Endothelial cell of umbilical vein (primary cell): ENCODE measurements at regions not wholly inside any gene's neighbourhood (a gene's known extent, or its start where the extent isn't known, plus 50 kb on each side); places are given as distances from the start of the nearest gene placed in this dataset.

Source experiments
- BruUV-seq: library from RNA; stranded (reverse); fragments of 400-500 nt; replicated peaks from 2 replicates; lab custom pipeline; 2021; lab: Mats Ljungman, UMichigan
- CTCF ChIA-PET: fragments of 300-600, 350-600 bp; sonication (Branson Sonifier 250); formaldehyde crosslinking; loops from one replicate; lab custom pipeline; 2021; ENCODE audit warnings: antibody characterized with exemption, inconsistent platforms; lab: Charles Lee
- POLR2A ChIA-PET: fragments of 300-600, 350-600 bp; sonication (Branson Sonifier 250); formaldehyde crosslinking; loops from one replicate; lab custom pipeline; 2021; ENCODE audit warnings: antibody characterized with exemption, inconsistent platforms; lab: Charles Lee
- DNase-seq: peaks from one replicate; pipeline ENCODE4 v3.0.0-alpha.2; 2011; ENCODE audit warnings: low read depth, low spot score
- FAIRE-seq: peaks from 2 replicates; lab custom pipeline; 2011; peaks lifted over from hg19 to GRCh38; lab: Jason Lieb, UNC
- H2AFZ ChIP-seq: 2 replicates; pipeline ENCODE4 v1.6.0; 2012; ENCODE audit warnings: low read depth, low read length, control low read depth, inconsistent platforms
- H3K27ac ChIP-seq: 2 replicates; pipeline ENCODE4 v1.5.1; 2011; ENCODE audit warnings: low read depth, mild to moderate bottlenecking, control low read depth, low read length, moderate library complexity; ENCODE audit not compliant: insufficient read depth
- H3K27me3 ChIP-seq, 2 experiments: 2 replicates each; pipeline versions ENCODE4 v1.6.0 to v1.6.1; 2011; ENCODE audit warnings: low read length in 2 of 2, mixed read lengths in 1 of 2; ENCODE audit not compliant: control insufficient read depth in 2 of 2, insufficient read depth in 2 of 2
- H3K36me3 ChIP-seq, 2 experiments: 2 replicates in 1 of 2; 3 replicates in 1 of 2; pipeline ENCODE4 v1.5.1; 2011; ENCODE audit warnings: low read length in 2 of 2, mild to moderate bottlenecking in 1 of 2, moderate library complexity in 1 of 2; ENCODE audit not compliant: control insufficient read depth in 2 of 2, insufficient read depth in 2 of 2; ENCODE audit errors: extremely low read depth in 1 of 2
- H3K4me1 ChIP-seq: 3 replicates; pipeline ENCODE4 v1.5.1; 2011; ENCODE audit warnings: mild to moderate bottlenecking, low read length; ENCODE audit not compliant: control insufficient read depth, insufficient read depth; ENCODE audit errors: extremely low read depth
- H3K4me2 ChIP-seq: 2 replicates; pipeline ENCODE4 v1.6.1; 2011; ENCODE audit warnings: low read length, control low read depth, mixed read lengths; ENCODE audit not compliant: insufficient read depth
- H3K4me3 ChIP-seq, 3 experiments: fragments of 200-600 bp in 1 of 3; sonication (generic), shearing (Covaris generic) in 1 of 3; replicated peaks in 1 of 3; 2 replicates each; pipeline ENCODE4 v1.5.1; 2011 to 2016; ENCODE audit warnings: control low read depth in 3 of 3, low read length in 3 of 3, mild to moderate bottlenecking in 2 of 3, inconsistent platforms in 1 of 3, low read depth in 1 of 3, moderate library complexity in 1 of 3; ENCODE audit not compliant: insufficient read depth in 1 of 3
- H3K79me2 ChIP-seq: 2 replicates; pipeline ENCODE4 v1.6.0; 2012; ENCODE audit warnings: low read length, inconsistent platforms; ENCODE audit not compliant: control insufficient read depth, insufficient read depth
- H3K9ac ChIP-seq: replicated peaks from 2 replicates; pipeline ENCODE3; 2011; ENCODE audit warnings: low read length, control low read depth; ENCODE audit not compliant: insufficient read depth; ENCODE audit errors: extremely low read depth
- H3K9me1 ChIP-seq: replicated peaks from 3 replicates; pipeline ENCODE4 v1.6.0; 2011; ENCODE audit warnings: mild to moderate bottlenecking, low read length; ENCODE audit not compliant: control insufficient read depth, insufficient read depth; ENCODE audit errors: extremely low read depth
- H3K9me3 ChIP-seq: replicated peaks from 2 replicates; pipeline ENCODE4 v1.5.1; 2012; ENCODE audit warnings: low read length, inconsistent platforms; ENCODE audit not compliant: control insufficient read depth, insufficient read depth
- H4K20me1 ChIP-seq: replicated peaks from 2 replicates; pipeline ENCODE3; 2011; ENCODE audit warnings: mild to moderate bottlenecking, low read length; ENCODE audit not compliant: control insufficient read depth, insufficient read depth; ENCODE audit errors: extremely low read depth
- CTCF ChIP-seq, 2 donors: IDR thresholded peaks; 1 replicate in 1 of 2; 2 replicates in 1 of 2; pipeline ENCODE4 v1.5.1; 2011; ENCODE audit warnings: low read length in 2 of 2, mild to moderate bottlenecking in 2 of 2, moderate library complexity in 2 of 2, control low read depth in 1 of 2, inconsistent platforms in 1 of 2, low read depth in 1 of 2; ENCODE audit not compliant: insufficient read depth in 1 of 2; ENCODE audit errors: extremely low read depth in 1 of 2
- EZH2 ChIP-seq: IDR thresholded peaks from 2 replicates; pipeline ENCODE4 v1.6.1; 2012; ENCODE audit warnings: borderline replicate concordance, low read depth, mild to moderate bottlenecking, moderate library complexity, low read length, inconsistent platforms; ENCODE audit not compliant: severe bottlenecking
- FOS ChIP-seq: IDR thresholded peaks from 2 replicates; pipeline ENCODE4 v1.6.1; 2011; ENCODE audit warnings: mild to moderate bottlenecking, low read length, moderate library complexity, borderline replicate concordance; ENCODE audit not compliant: insufficient read depth
- GATA2 ChIP-seq: IDR thresholded peaks from 2 replicates; pipeline ENCODE4 v1.7.0; 2011; ENCODE audit warnings: low read depth, mild to moderate bottlenecking, moderate library complexity, mixed read lengths, low read length; ENCODE audit not compliant: insufficient read length, insufficient read depth
- JUN ChIP-seq: IDR thresholded peaks from 2 replicates; pipeline ENCODE4 v1.6.1; 2011; ENCODE audit warnings: borderline replicate concordance, low read depth; ENCODE audit not compliant: insufficient read length, insufficient read depth
- MAX ChIP-seq: IDR thresholded peaks from 2 replicates; pipeline ENCODE4 v1.6.1; 2011; ENCODE audit not compliant: insufficient read depth, insufficient read length
- MYC ChIP-seq: IDR thresholded peaks from one replicate; pipeline ENCODE4 v1.6.1; 2011; ENCODE audit warnings: mild to moderate bottlenecking, low read depth, low read length
- POLR2A ChIP-seq: IDR thresholded peaks from 2 replicates; pipeline ENCODE4 v1.6.1; 2012; ENCODE audit warnings: low read depth, mild to moderate bottlenecking, control low read depth, low read length
- POLR2AphosphoS5 ChIP-seq: IDR thresholded peaks from 2 replicates; pipeline ENCODE4 v1.6.1; 2012; ENCODE audit warnings: low read depth, mild to moderate bottlenecking, control low read depth, low read length, moderate library complexity; ENCODE audit not compliant: insufficient read depth
- dilution Hi-C: fragments of 300-500 bp; cut with MboI; formaldehyde crosslinking; loops from one replicate; pipeline ENCODE4 v1.15.0; 2019; ENCODE audit warnings: low sequenced_read_pairs; ENCODE audit not compliant: extremely low pct_ligation_motif_present
- intact Hi-C: fragments of 100-400 bp; cut with micrococcal nuclease; formaldehyde crosslinking; loops from one replicate; pipeline ENCODE4 v1.10.0; 2022

- no peak for FAIRE-seq
- intact Hi-C loops = no loop called here
- Histone ChIP-seq H3K36me3 (no peaks in the 10 kb centered on the region), H3K9me3 (no peaks in the 10 kb centered on the region), H3K9ac (no peak overlapping the region), H3K27ac (no peak overlapping the region), H3K4me1 (no peaks in the 10 kb centered on the region), H4K20me1 (no peaks in the 10 kb centered on the region), H3K4me2 (no peak overlapping the region), H2AFZ (no peak overlapping the region), H3K9me1 (no peaks in the 10 kb centered on the region), H3K27me3 (peaks cover 0 to 2% of the 10 kb centered on the region in 2 experiments), H3K79me2 (no peaks in the 10 kb centered on the region), H3K4me3 (no peak overlapping the region)
- TF ChIP-seq POLR2A (no peak), EZH2 (no peak), MYC (no peak), FOS (no peak), MAX (no peak), CTCF (IDR thresholded peaks at IDR 0.05; ENCODE audit: extremely low read depth in 1 of 2, insufficient read depth in 1 of 2, low read depth in 1 of 2, low read length in 2 of 2) (no peak), POLR2AphosphoS5 (no peak), JUN (no peak), GATA2 (no peak)
- no TSS peak for BruUV-seq
- POLR2A ChIA-PET = no interaction called here
- no peak for DNase-seq
- dilution Hi-C loops = no loop called here
- CTCF ChIA-PET = no interaction called here
These were observed 87.0 kb upstream of the ATP1B1 start for GRCh38 chr1:169019419-169020058.
